GM19468 (cell line): ENCODE measurements at regions not wholly inside any gene's neighbourhood (a gene's known extent, or its start where the extent isn't known, plus 50 kb on each side); places are given as distances from the start of the nearest gene placed in this dataset.
"Not testable (repeated sequence)": the region's sequence is repeated elsewhere in the genome, so short reads cannot be mapped to it uniquely, and the experiment has no call there.

Experiments used
- ATAC-seq: cut with Tn5 transposase; IDR thresholded peaks from one replicate; pipeline ENCODE4 v1.9.1; 2021; ENCODE audit warnings: mild to moderate bottlenecking, moderate library complexity, moderate number of reproducible peaks; ENCODE audit not compliant: unreplicated experiment; ENCODE audit errors: extremely low read depth

- no peak for ATAC-seq
These were observed 118.1 kb downstream of the GATA3 start for GRCh38 chr10:8172604-8173003.

DNA sequence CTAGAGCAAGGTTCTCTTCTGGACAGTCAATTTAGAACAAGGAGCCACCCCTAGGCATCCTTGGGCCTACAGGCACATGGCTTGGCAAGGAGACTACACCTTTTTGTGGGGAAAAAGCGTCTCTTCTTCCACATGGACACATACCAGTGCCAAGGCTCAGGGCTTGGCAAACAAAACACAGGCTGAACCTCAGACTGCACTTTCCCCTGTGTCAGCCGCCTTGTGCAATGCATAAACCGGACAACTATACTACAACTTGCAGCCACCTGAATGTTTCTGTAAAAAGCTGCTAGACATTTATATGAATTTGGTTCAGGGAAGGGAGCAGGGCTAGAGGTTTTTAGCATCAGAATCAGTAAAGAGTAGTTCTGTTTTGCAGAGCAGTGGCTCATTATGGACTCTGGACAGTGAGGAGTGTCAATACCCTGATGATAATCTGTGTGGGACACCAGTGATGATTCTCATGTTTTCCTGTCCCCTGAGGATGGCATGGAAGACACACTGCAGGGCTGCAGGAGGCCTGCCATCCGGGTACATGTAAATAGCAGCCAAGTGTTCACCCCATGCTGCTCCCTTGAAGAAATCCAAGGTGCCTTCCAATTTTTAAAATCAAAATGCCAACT is 118.9 kb downstream of the GATA3 start:
- ATAC-seq = no peak

- no peak for ATAC-seq
These were observed 119.4 kb downstream of the GATA3 start for GRCh38 chr10:8173866-8174243.

DNA sequence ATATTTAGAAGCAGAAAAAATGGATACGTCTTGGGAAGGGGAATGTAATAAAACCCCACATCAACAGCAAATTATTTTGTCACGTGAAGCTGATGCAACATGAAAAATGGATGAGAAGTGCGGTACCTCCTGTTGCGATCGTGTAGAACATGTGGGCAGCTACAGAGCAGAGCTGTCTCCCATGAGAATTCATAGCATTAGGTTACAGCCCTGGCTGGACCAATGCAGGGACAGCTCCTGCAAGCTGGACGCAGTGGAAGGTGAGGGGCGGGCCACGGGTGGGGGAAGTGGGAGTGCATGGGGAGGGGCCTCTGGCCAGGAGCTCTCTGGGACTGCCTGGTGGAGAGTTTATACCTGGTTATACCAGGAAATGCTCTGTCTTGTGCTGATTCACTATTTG is 120.3 kb downstream of the GATA3 start:
- ATAC-seq = no peak

GRCh38 chr10:8177526-8177925 is 123.0 kb downstream of the GATA3 start:
- ATAC-seq = not testable (repeated sequence)

GRCh38 chr10:8179773-8180172 is 125.3 kb downstream of the GATA3 start:
- not testable (repeated sequence) for ATAC-seq

GRCh38 chr10:8180360-8181109 is 126.0 kb downstream of the GATA3 start:
- no peak for ATAC-seq

GRCh38 chr10:8181496-8182157 is 127.1 kb downstream of the GATA3 start:
- ATAC-seq = no peak

- ATAC-seq = no peak
These were observed 128.3 kb downstream of the GATA3 start for GRCh38 chr10:8182806-8183205.

GRCh38 chr10:8183241-8183704 is 128.8 kb downstream of the GATA3 start:
- ATAC-seq = peak; percentile 54

DNA sequence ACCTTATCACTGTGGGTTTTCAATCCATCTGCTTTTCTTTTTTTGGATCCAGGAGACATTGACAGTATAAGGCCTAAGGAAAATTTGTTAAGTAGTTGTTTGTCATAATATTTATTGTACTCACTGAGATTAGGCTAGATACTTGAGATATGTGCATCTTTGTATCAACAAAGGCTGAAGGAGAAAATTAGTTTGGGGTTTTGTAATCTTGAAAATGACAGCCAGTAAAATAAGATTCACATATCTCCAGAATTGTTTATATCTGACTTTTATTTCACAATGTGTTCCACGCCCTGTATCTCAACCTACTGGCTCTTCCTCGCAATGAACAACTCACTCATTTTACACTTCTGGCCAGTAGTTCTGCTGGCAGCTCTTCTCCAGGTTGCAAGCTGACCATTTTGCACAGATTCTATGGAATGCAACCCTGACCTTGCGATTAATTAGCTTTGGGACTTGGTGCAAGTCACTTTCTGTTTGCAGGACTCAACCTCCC is 132.7 kb downstream of the GATA3 start:
- no peak for ATAC-seq

DNA sequence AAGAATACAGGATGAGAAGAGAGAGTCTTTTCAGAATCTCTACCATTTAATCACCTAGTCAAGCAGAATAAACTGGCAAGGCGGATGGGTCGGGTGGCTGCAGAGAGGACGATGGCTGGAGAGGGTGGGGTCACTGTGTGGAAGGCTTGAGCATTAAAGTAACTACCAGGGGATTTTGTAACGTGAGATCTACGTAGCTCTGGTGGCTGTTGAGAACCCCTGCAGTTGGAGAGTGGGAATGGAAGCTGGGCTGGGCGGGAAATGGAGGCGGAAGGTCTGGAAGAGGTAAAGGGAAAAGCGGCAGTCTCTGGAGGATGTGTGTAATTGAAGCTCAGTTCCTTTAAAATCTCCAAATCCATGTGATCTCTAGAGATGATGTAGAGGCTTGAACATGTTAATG is 135.0 kb downstream of the GATA3 start:
- ATAC-seq = no peak

DNA sequence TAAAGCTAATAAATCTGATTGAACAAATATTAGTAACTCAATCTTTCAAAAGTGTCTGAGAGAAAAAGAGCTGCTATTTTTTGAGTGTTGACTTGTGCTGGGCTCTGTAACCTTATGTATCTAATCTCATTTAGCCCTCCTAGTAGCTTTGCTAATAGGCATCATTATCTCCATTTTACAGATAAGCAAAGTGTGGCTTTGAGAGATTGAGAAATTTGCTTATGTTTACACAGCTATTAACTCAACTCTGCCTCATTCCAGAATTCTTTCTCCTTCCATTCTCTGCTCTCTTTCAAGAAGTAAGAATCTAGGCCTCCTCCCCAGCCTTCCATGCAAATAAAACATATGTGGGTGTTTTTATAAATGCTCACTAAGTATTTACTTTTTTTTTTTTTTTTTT is 137.8 kb downstream of the GATA3 start:
- no peak for ATAC-seq

DNA sequence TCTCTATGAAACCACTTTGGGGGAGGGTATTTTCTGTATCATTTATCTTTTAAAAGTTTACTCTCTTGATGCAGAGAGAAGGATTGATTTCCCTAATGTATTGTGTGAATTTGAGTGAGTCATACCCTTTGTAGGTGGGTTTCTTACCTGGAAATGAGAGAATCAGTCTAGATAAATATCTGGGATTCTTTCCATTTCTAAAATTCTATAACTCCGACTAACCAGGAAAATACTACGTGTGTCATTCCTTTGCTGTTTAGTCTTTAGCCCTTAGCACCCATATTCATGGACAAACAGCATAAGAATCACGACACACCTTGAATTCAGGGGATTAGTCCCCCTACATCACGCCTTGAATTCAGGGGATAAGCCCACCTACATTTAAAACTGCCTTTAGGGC is 139.1 kb downstream of the GATA3 start:
- ATAC-seq = no peak

GRCh38 chr10:8194050-8194449 is 139.6 kb downstream of the GATA3 start:
- no peak for ATAC-seq

- ATAC-seq = no peak
These were observed 152.4 kb downstream of the GATA3 start for GRCh38 chr10:8206882-8207281.

GRCh38 chr10:8211631-8212030 is 157.1 kb downstream of the GATA3 start:
- ATAC-seq = no peak

DNA sequence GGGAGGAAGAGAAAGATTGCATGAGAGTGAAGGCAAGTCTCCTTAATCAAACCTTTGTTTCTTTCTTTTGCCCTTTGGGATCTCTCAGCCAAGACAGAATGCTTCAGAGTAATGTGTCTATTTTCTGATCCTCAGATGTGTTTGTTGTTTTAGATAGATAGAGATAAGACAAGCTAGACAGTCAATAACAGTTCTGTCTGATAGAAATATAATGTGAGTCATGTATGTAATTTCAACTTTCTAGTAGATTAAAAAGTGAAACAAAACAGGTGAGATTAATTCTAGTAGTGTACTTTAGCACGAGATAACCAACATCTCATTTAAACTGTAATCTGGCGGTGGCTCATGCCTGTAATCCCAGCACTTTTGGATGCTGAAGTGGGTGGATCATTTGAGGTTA is 159.2 kb downstream of the GATA3 start:
- ATAC-seq = no peak

- no peak for ATAC-seq
These were observed 160.1 kb downstream of the GATA3 start for GRCh38 chr10:8214587-8214986.

GRCh38 chr10:8216893-8217292 is 162.4 kb downstream of the GATA3 start:
- ATAC-seq = no peak

DNA sequence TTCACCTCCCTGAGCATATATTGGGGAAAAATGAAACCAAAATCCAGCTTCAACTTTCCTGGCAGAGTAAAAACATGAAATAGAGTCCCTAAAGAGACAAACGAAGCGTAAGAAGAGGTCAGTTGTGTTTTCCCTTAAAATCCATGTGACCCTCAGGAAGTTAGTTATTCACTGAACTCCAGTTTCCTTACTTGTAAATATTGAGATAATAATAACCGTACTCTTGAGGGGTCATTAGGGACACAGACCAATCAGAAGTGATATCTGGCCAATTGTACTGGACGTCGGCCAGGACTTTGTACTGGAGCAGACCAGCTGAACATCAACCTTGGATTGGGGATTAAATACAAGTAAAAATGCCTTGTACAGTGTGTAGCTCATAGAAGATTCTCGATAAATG is 167.0 kb downstream of the GATA3 start:
- no peak for ATAC-seq
